Trophoblast cell (in vitro differentiated cells and primary cell): ENCODE measurements at regions not wholly inside any gene's neighbourhood (a gene's known extent, or its start where the extent isn't known, plus 50 kb on each side); places are given as distances from the start of the nearest gene placed in this dataset.

Experiments used
- DNase-seq, 2 donors: peaks; one replicate each; pipeline ENCODE4 v3.0.0-alpha.2; 2016
- H2AFZ ChIP-seq: 2 replicates; pipeline ENCODE4 v1.6.1; 2013; ENCODE audit warnings: low read length, moderate library complexity, mild to moderate bottlenecking; ENCODE audit not compliant: insufficient read depth, poor library complexity
- H2AK5ac ChIP-seq: 2 replicates; pipeline ENCODE4 v1.6.1; 2013; ENCODE audit warnings: mild to moderate bottlenecking, low read length
- H2BK120ac ChIP-seq: 2 replicates; pipeline ENCODE4 v1.6.1; 2013; ENCODE audit warnings: low read length, mild to moderate bottlenecking, moderate library complexity; ENCODE audit not compliant: insufficient read depth, poor library complexity
- H2BK12ac ChIP-seq: 2 replicates; pipeline ENCODE4 v1.6.1; 2013; ENCODE audit warnings: mild to moderate bottlenecking, low read length, moderate library complexity
- H2BK5ac ChIP-seq: 2 replicates; pipeline ENCODE4 v1.6.1; 2013; ENCODE audit warnings: low read length, low read depth, moderate library complexity, mild to moderate bottlenecking; ENCODE audit not compliant: poor library complexity
- H3K14ac ChIP-seq: 2 replicates; pipeline ENCODE4 v1.6.1; 2013; ENCODE audit warnings: mild to moderate bottlenecking, low read length
- H3K18ac ChIP-seq: 2 replicates; pipeline ENCODE4 v1.6.1; 2013; ENCODE audit warnings: mild to moderate bottlenecking, low read length
- H3K23ac ChIP-seq: 2 replicates; pipeline ENCODE4 v1.6.1; 2013; ENCODE audit warnings: low read length
- H3K27ac ChIP-seq: 2 replicates; pipeline ENCODE4 v1.5.1; 2013; ENCODE audit warnings: low read depth, mild to moderate bottlenecking, inconsistent platforms, low read length, moderate library complexity
- H3K27me3 ChIP-seq: 2 replicates; pipeline ENCODE4 v1.6.1; 2013; ENCODE audit warnings: inconsistent platforms, mild to moderate bottlenecking, low read length, moderate library complexity; ENCODE audit not compliant: insufficient read depth
- H3K36me3 ChIP-seq, 2 experiments: 1 replicate in 1 of 2; 2 replicates in 1 of 2; pipeline ENCODE4 v1.6.1; 2013; ENCODE audit warnings: low read length in 2 of 2, mild to moderate bottlenecking in 2 of 2, moderate library complexity in 1 of 2; ENCODE audit not compliant: insufficient read depth in 2 of 2, control insufficient read depth in 1 of 2
- H3K4ac ChIP-seq: 2 replicates; pipeline ENCODE4 v1.6.1; 2013; ENCODE audit warnings: low read depth, mild to moderate bottlenecking, low read length, moderate library complexity
- H3K4me1 ChIP-seq, 2 experiments: 1 replicate in 1 of 2; 2 replicates in 1 of 2; pipeline ENCODE4 v1.6.1; 2013; ENCODE audit warnings: low read length in 2 of 2, mild to moderate bottlenecking in 2 of 2, moderate library complexity in 1 of 2; ENCODE audit not compliant: insufficient read depth in 2 of 2, control insufficient read depth in 1 of 2
- H3K4me2 ChIP-seq: 2 replicates; pipeline ENCODE4 v1.6.1; 2013; ENCODE audit warnings: inconsistent platforms, mild to moderate bottlenecking, low read length, moderate library complexity
- H3K4me3 ChIP-seq: 2 replicates; pipeline ENCODE4 v1.5.1; 2013; ENCODE audit warnings: mild to moderate bottlenecking, low read depth, low read length, inconsistent platforms
- H3K79me1 ChIP-seq: one replicate; pipeline ENCODE4 v1.6.1; 2013; ENCODE audit warnings: low read length
- H3K79me2 ChIP-seq: 2 replicates; pipeline ENCODE4 v1.6.1; 2013; ENCODE audit warnings: low read length, mild to moderate bottlenecking; ENCODE audit not compliant: control insufficient read depth, insufficient read depth, poor library complexity
- H3K9ac ChIP-seq: 2 replicates; pipeline ENCODE4 v1.6.1; 2013; ENCODE audit warnings: mild to moderate bottlenecking, low read length
- H3K9me3 ChIP-seq: 2 replicates; pipeline ENCODE4 v1.6.1; 2013; ENCODE audit warnings: low read depth, mild to moderate bottlenecking, control low read depth, inconsistent platforms, low read length; ENCODE audit not compliant: insufficient read depth
- H4K12ac ChIP-seq: 2 replicates; pipeline ENCODE4 v1.6.1; 2013; ENCODE audit warnings: low read depth, mild to moderate bottlenecking, low read length, moderate library complexity
- H4K8ac ChIP-seq: 2 replicates; pipeline ENCODE4 v1.6.1; 2013; ENCODE audit warnings: low read depth, mild to moderate bottlenecking, low read length, moderate library complexity
- H4K91ac ChIP-seq: one replicate; pipeline ENCODE4 v1.6.1; 2013; ENCODE audit warnings: low read depth, mild to moderate bottlenecking, low read length, moderate library complexity
- WGBS: extraction: QIAGEN DNeasy Blood & Tissue Kit; methylation state at CpG from one replicate; pipeline ENCODE4 v1.1.7; 2013; ENCODE audit warnings: missing lambda C conversion rate; ENCODE audit not compliant: insufficient read length, insufficient coverage; ENCODE audit errors: extremely low coverage; 5-methylcytosine and 5-hydroxymethylcytosine counted together

DNA sequence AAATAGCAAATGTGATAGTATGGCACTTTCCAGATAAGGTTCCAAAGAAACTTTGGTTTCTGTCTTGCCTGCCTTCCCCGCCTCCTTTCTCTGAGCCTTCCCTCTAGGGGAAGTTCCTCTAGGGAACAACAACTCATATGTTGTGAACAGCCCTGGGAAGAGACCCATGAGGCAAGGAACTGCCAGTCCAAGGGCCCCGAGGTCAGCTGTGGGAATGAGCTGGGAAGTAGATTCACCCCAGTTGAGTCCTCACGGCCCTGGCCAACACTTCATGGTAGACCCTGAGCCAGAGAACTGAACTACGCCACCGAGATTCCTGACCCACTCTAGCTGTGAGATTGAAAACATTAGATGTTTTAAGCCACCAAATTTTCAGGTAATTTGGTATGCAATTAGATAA is 154.5 kb upstream of the CCDC68 start:
- no peak overlapping the region for H2BK5ac ChIP-seq
- H4K12ac ChIP-seq, result no peak overlapping the region
- H3K9me3 ChIP-seq, result no peaks in the 10 kb centered on the region
- no peak overlapping the region for H2BK120ac ChIP-seq
- no peak overlapping the region for H4K8ac ChIP-seq
- H3K79me1 ChIP-seq, result no peaks in the 10 kb centered on the region
- H3K18ac ChIP-seq, result no peak overlapping the region
- no peak overlapping the region for H2AFZ ChIP-seq
- WGBS, result no CpG with 5 or more reads among the region's 5 CpGs
- H3K23ac ChIP-seq, result no peak overlapping the region
- no peak for DNase-seq
- no peak overlapping the region for H3K14ac ChIP-seq
- H2AK5ac ChIP-seq, result no peak overlapping the region
- no peak overlapping the region for H4K91ac ChIP-seq
- no peaks in the 10 kb centered on the region for H3K36me3 ChIP-seq
- no peaks in the 10 kb centered on the region for H3K27me3 ChIP-seq
- no peak overlapping the region for H3K4ac ChIP-seq
- H3K4me3 ChIP-seq, result no peak overlapping the region
- H3K27ac ChIP-seq, result no peak overlapping the region
- no peaks in the 10 kb centered on the region for H3K4me1 ChIP-seq
- no peak overlapping the region for H3K4me2 ChIP-seq
- H2BK12ac ChIP-seq, result no peak overlapping the region
- no peak overlapping the region for H3K9ac ChIP-seq
- no peaks in the 10 kb centered on the region for H3K79me2 ChIP-seq

DNA sequence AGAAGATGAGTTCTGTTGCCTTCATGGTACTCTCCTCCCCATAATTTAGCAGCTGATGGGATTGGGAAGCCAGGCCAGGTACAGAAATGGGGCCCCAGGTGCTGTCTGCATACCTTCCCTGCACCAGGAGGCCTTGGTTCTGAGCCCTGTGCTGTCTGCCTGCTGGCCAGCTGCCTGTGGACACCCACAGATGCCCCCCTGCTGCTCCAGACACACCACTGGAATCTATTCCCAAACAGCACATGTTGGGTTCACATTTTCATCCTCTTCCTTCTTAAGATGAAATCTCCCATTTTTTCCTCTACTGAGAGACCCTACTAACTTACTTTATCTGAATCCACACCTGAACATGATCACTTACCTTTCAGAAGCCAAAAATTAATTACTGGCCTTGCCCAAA is 152.0 kb upstream of the CCDC68 start:
- no peak overlapping the region for H3K4me2 ChIP-seq
- no peaks in the 10 kb centered on the region for H3K79me1 ChIP-seq
- H3K4me3 ChIP-seq, result no peak overlapping the region
- H3K79me2 ChIP-seq, result no peaks in the 10 kb centered on the region
- no peak overlapping the region for H3K14ac ChIP-seq
- no peak overlapping the region for H3K4ac ChIP-seq
- H3K27ac ChIP-seq, result no peak overlapping the region
- no peaks in the 10 kb centered on the region for H3K4me1 ChIP-seq
- H2AK5ac ChIP-seq, result no peak overlapping the region
- no peak overlapping the region for H2BK120ac ChIP-seq
- H3K9me3 ChIP-seq, result no peaks in the 10 kb centered on the region
- H3K23ac ChIP-seq, result no peak overlapping the region
- H3K9ac ChIP-seq, result no peak overlapping the region
- no peak overlapping the region for H3K18ac ChIP-seq
- H3K36me3 ChIP-seq, result no peaks in the 10 kb centered on the region
- H2BK12ac ChIP-seq, result no peak overlapping the region
- H4K12ac ChIP-seq, result no peak overlapping the region
- H4K8ac ChIP-seq, result no peak overlapping the region
- H3K27me3 ChIP-seq, result no peaks in the 10 kb centered on the region
- no peak overlapping the region for H2AFZ ChIP-seq
- DNase-seq, result no peak
- H4K91ac ChIP-seq, result no peak overlapping the region
- H2BK5ac ChIP-seq, result no peak overlapping the region

DNA sequence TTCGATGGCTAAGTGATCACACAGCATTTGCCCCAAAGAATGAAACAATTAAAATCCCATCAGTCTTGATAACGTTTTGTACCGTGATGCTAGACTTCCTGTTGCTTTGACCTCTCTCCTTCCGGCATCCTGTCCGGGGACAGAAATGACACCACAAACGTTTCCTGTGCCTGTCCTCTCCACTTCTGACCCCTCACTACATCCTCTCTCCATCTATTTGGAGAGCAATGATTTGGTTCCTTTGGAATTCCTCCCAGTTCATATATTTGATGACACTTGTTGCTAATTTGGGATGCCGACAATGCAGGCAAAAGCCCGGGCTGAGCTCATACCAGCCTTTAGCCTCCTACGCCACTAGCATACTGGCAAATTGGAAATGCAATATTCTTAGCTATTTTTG is 151.2 kb upstream of the CCDC68 start:
- Histone ChIP-seq H2AFZ (no peak overlapping the region), H3K27ac (no peak overlapping the region), H3K9me3 (no peaks in the 10 kb centered on the region), H3K14ac (no peak overlapping the region), H3K79me2 (no peaks in the 10 kb centered on the region), H2BK5ac (no peak overlapping the region), H3K4me3 (no peak overlapping the region), H3K9ac (no peak overlapping the region), H3K23ac (no peak overlapping the region), H3K18ac (no peak overlapping the region), H3K4me1 (no peaks in the 10 kb centered on the region), H3K4ac (no peak overlapping the region), H3K27me3 (no peaks in the 10 kb centered on the region), H3K79me1 (no peaks in the 10 kb centered on the region), H3K4me2 (no peak overlapping the region), H4K12ac (no peak overlapping the region), H3K36me3 (no peaks in the 10 kb centered on the region), H4K91ac (no peak overlapping the region), H2BK12ac (no peak overlapping the region), H2AK5ac (no peak overlapping the region), H4K8ac (no peak overlapping the region), H2BK120ac (no peak overlapping the region)
- WGBS, result no CpG with 5 or more reads among the region's 9 CpGs
- DNase-seq, result no peak

DNA sequence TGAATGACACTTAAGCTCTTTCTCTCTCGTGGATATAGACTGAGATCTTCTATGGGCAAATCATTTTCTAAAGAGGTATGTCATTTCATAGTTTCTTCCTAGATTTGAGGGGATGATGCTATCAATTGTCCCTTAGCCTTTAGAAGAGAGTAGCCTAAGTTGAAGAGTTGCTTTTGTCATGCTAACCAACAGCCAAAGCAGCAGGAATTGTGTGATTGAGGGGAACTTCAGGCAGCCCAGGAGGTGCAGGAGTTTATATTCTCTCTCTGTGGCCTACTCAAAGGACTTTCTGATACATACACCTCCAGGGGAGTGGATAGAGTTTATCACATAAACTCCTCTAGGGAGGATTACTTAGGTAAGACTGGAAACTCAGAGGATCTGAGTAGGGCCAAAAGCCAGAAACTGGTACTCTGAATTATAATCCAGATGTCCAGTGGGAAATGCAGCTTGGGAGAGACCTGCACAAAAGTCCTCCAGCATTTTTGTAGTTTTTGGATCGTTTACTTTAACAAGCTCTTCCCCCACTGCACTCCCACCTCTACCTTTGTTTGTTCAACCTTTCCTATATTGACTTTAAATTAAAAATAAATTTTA is 150.7 kb upstream of the CCDC68 start:
- Histone ChIP-seq H4K12ac (no peak overlapping the region), H3K18ac (no peak overlapping the region), H3K4me3 (no peak overlapping the region), H3K79me1 (no peaks in the 10 kb centered on the region), H2BK12ac (no peak overlapping the region), H2BK5ac (no peak overlapping the region), H3K79me2 (no peaks in the 10 kb centered on the region), H3K27ac (no peak overlapping the region), H2AFZ (no peak overlapping the region), H3K9me3 (no peaks in the 10 kb centered on the region), H3K27me3 (no peaks in the 10 kb centered on the region), H2AK5ac (no peak overlapping the region), H3K23ac (no peak overlapping the region), H3K9ac (no peak overlapping the region), H3K14ac (no peak overlapping the region), H2BK120ac (no peak overlapping the region), H3K36me3 (no peaks in the 10 kb centered on the region), H3K4me2 (no peak overlapping the region), H3K4ac (no peak overlapping the region), H3K4me1 (no peaks in the 10 kb centered on the region), H4K8ac (no peak overlapping the region), H4K91ac (no peak overlapping the region)
- WGBS, result no CpG with 5 or more reads among the region's 2 CpGs
- DNase-seq, result no peak
